ENCODE measurements at regions not wholly inside any gene's neighbourhood (a gene's known extent, or its start where the extent isn't known, plus 50 kb on each side); places are given as distances from the start of the nearest gene placed in this dataset.

- no peaks in the 10 kb centered on the region for H3K36me3 ChIP-seq (ENCODE audit: insufficient read depth, low read length)
- H3K9me3 ChIP-seq (ENCODE audit: low read length) = no peaks in the 10 kb centered on the region
- H3K9ac ChIP-seq (ENCODE audit: low read length) = no peak overlapping the region
- no peaks in the 10 kb centered on the region for H3K79me2 ChIP-seq (ENCODE audit: insufficient read depth, low read length)
- TF ChIP-seq CTCF (IDR thresholded peaks at IDR 0.05; ENCODE audit: low read length) (no peak), EZH2 (IDR thresholded peaks at IDR 0.05; ENCODE audit: borderline replicate concordance, low read length) (no peak)
- no peak overlapping the region for H3K4me2 ChIP-seq (ENCODE audit: low read length)
- H3K27me3 ChIP-seq (ENCODE audit: insufficient read depth, low read length) = no peaks in the 10 kb centered on the region
- H4K20me1 ChIP-seq (ENCODE audit: insufficient read depth, low read length) = no peaks in the 10 kb centered on the region
- H3K9me2 ChIP-seq (ENCODE audit: low read depth, low read length) = no peaks in the 10 kb centered on the region
- H2AFZ ChIP-seq (ENCODE audit: low read length) = no peak overlapping the region
- H3K4me3 ChIP-seq (ENCODE audit: low read depth, low read length, poor library complexity, severe bottlenecking) = no peak overlapping the region
- H3K4me1 ChIP-seq (ENCODE audit: insufficient read depth, low read length, severe bottlenecking) = no peaks in the 10 kb centered on the region
- H3F3A ChIP-seq (ENCODE audit: insufficient read depth, low read length) = no peaks in the 10 kb centered on the region
- no peak overlapping the region for H3K27ac ChIP-seq (ENCODE audit: low read depth, low read length, poor library complexity, severe bottlenecking)
Measured at GRCh38 chr4:95705323-95705722, 134.6 kb upstream of the PDHA2 start.

- H3K27ac ChIP-seq (ENCODE audit: low read depth, low read length, poor library complexity, severe bottlenecking) = no peak overlapping the region
- TF ChIP-seq EZH2 (IDR thresholded peaks at IDR 0.05; ENCODE audit: borderline replicate concordance, low read length) = no peak
- TF ChIP-seq CTCF (IDR thresholded peaks at IDR 0.05; ENCODE audit: low read length) = no peak
Measured at GRCh38 chr4:95701500-95702170, 138.3 kb upstream of the PDHA2 start.

GRCh38 chr4:95694411-95694810 is 145.5 kb upstream of the PDHA2 start:
- Histone ChIP-seq H3K36me3 (ENCODE audit: insufficient read depth, low read length) (no peaks in the 10 kb centered on the region), H3K27me3 (ENCODE audit: insufficient read depth, low read length) (no peaks in the 10 kb centered on the region), H3K4me1 (ENCODE audit: insufficient read depth, low read length, severe bottlenecking) (no peaks in the 10 kb centered on the region), H4K20me1 (ENCODE audit: insufficient read depth, low read length) (no peaks in the 10 kb centered on the region), H3K9ac (ENCODE audit: low read length) (no peak overlapping the region), H3K4me2 (ENCODE audit: low read length) (no peak overlapping the region), H3K27ac (ENCODE audit: low read depth, low read length, poor library complexity, severe bottlenecking) (no peak overlapping the region), H3K79me2 (ENCODE audit: insufficient read depth, low read length) (no peaks in the 10 kb centered on the region), H2AFZ (ENCODE audit: low read length) (no peak overlapping the region), H3F3A (ENCODE audit: insufficient read depth, low read length) (no peaks in the 10 kb centered on the region), H3K4me3 (ENCODE audit: low read depth, low read length, poor library complexity, severe bottlenecking) (no peak overlapping the region), H3K9me3 (ENCODE audit: low read length) (no peaks in the 10 kb centered on the region), H3K9me2 (ENCODE audit: low read depth, low read length) (no peaks in the 10 kb centered on the region; the same call in 1 of the 2 replicates)
- TF ChIP-seq EZH2 (IDR thresholded peaks at IDR 0.05; ENCODE audit: borderline replicate concordance, low read length) (no peak), CTCF (IDR thresholded peaks at IDR 0.05; ENCODE audit: low read length) (no peak)

More at GRCh38 chr4:95701500-95702170, 138.3 kb upstream of the PDHA2 start:
- H3K9me2 ChIP-seq (ENCODE audit: low read depth, low read length) = no peaks in the 10 kb centered on the region; the same call in 1 of the 2 replicates
- H2AFZ ChIP-seq (ENCODE audit: low read length) = no peak overlapping the region
- no peaks in the 10 kb centered on the region for H3K36me3 ChIP-seq (ENCODE audit: insufficient read depth, low read length)
- H3F3A ChIP-seq (ENCODE audit: insufficient read depth, low read length) = no peaks in the 10 kb centered on the region
- no peak overlapping the region for H3K9ac ChIP-seq (ENCODE audit: low read length)
- H4K20me1 ChIP-seq (ENCODE audit: insufficient read depth, low read length) = no peaks in the 10 kb centered on the region
- no peaks in the 10 kb centered on the region for H3K27me3 ChIP-seq (ENCODE audit: insufficient read depth, low read length)
- no peaks in the 10 kb centered on the region for H3K9me3 ChIP-seq (ENCODE audit: low read length)
- no peaks in the 10 kb centered on the region for H3K4me1 ChIP-seq (ENCODE audit: insufficient read depth, low read length, severe bottlenecking)
- H3K79me2 ChIP-seq (ENCODE audit: insufficient read depth, low read length) = no peaks in the 10 kb centered on the region
- no peak overlapping the region for H3K4me2 ChIP-seq (ENCODE audit: low read length)
- no peak overlapping the region for H3K4me3 ChIP-seq (ENCODE audit: low read depth, low read length, poor library complexity, severe bottlenecking)
